Coronary artery (tissue), 2 donors: ENCODE measurements at regions not wholly inside any gene's neighbourhood (a gene's known extent, or its start where the extent isn't known, plus 50 kb on each side); places are given as distances from the start of the nearest gene placed in this dataset.

ENCODE experiments used
- DNase-seq: peaks from one replicate; pipeline ENCODE4 v3.0.0-alpha.2; 2017; ENCODE audit warnings: low spot score
- H3K27ac ChIP-seq, 2 donors: fragments of 200-600 bp; sonication (generic); one replicate each; pipeline ENCODE4 v1.5.1; 2016 to 2019
- H3K4me3 ChIP-seq: fragments of 200-600 bp; sonication (generic); 2 replicates; pipeline ENCODE4 v1.5.1; 2016; ENCODE audit warnings: mild to moderate bottlenecking, moderate library complexity
- TF ChIP-seq, protein P1 (sequence below): fragments of 200-600 bp; sonication (generic); IDR thresholded peaks from one replicate; pipeline ENCODE4 v1.5.1; 2019; ENCODE audit warnings: antibody characterized with exemption

DNA sequence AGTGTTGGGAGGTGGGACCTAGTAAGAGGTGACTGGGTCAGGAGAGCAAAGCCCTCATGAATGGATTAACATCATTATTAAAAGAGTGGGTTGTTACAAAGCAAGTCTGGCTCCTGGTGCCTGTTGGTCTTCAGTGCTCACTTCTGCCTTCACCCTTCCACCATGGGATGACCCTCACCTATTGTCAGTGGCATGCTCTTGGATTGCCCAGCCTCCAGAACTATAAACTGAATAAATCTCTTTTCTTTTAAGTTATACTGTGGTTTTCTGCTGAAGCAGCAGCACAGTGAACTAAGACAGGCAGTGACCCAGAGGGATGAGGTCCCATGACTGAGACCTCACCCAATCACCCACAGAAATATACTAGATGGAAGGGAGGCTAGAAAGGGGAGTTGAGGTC is 57.5 kb upstream of the ATL2 start:
- TF ChIP-seq, protein P1, sequence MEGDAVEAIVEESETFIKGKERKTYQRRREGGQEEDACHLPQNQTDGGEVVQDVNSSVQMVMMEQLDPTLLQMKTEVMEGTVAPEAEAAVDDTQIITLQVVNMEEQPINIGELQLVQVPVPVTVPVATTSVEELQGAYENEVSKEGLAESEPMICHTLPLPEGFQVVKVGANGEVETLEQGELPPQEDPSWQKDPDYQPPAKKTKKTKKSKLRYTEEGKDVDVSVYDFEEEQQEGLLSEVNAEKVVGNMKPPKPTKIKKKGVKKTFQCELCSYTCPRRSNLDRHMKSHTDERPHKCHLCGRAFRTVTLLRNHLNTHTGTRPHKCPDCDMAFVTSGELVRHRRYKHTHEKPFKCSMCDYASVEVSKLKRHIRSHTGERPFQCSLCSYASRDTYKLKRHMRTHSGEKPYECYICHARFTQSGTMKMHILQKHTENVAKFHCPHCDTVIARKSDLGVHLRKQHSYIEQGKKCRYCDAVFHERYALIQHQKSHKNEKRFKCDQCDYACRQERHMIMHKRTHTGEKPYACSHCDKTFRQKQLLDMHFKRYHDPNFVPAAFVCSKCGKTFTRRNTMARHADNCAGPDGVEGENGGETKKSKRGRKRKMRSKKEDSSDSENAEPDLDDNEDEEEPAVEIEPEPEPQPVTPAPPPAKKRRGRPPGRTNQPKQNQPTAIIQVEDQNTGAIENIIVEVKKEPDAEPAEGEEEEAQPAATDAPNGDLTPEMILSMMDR = no peak
- H3K27ac ChIP-seq = no peak overlapping the region
- DNase-seq = no peak
- H3K4me3 ChIP-seq = no peak overlapping the region

DNA sequence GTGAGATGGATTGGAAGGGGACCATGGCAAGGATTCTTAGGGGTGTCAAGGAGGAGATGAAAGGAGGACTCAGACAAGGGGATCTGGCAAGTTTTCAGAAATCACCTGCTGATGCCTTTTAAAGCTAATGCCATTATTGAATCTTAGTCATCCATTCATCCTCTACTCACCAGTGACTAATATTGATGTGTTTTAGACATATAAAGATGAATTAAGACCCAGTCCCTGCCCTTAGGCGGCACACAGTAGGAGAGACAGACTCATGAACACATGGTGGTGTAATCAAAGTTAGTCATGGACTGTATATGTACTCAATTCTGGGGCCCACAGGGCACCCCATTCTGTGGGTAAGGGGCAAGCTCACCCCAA is 56.5 kb upstream of the ATL2 start:
- no peak for DNase-seq
- TF ChIP-seq, protein P1 = no peak
- Histone ChIP-seq H3K4me3 (no peak overlapping the region), H3K27ac (no peak overlapping the region)

DNA sequence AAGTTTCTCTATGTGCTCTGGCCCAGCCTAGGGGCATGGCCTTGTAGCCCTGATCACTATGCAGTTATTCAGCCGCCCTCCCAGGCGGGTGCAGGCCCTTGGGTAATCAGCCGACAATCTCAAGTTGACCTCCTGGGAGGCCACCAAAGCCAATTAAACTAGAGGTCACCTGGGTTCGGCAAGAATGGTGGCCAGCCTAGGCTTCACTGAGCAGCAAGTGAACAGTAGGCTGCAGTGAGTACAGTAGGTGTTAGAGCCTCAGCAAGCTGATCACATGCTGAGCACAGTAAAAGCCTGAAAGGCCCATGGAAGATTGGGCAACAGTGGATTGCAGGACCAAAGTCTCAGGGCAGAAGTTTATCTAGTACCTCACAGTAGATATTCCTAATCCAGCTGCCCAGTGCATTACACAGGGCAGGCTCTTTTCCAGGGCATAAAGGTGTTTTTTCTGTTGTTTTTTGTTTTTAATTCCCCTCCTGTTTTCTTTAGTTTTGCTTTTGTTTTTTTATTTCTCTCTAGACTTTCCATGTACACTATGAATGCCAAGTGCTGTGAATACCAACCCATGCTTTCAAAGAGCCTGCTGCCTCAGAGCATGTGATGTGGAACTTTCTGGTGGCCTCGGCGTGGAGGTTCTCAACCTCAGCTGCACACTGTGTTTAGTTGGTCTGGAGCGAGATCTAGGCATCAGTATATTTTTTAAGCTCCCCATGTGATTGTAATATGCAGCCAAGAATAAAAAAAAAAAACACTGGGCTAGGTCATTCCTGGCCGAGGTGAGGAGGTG is 55.9 kb upstream of the ATL2 start:
- Histone ChIP-seq H3K27ac (no peak overlapping the region), H3K4me3 (no peak overlapping the region)
- TF ChIP-seq, protein P1 = no peak
- no peak for DNase-seq

DNA sequence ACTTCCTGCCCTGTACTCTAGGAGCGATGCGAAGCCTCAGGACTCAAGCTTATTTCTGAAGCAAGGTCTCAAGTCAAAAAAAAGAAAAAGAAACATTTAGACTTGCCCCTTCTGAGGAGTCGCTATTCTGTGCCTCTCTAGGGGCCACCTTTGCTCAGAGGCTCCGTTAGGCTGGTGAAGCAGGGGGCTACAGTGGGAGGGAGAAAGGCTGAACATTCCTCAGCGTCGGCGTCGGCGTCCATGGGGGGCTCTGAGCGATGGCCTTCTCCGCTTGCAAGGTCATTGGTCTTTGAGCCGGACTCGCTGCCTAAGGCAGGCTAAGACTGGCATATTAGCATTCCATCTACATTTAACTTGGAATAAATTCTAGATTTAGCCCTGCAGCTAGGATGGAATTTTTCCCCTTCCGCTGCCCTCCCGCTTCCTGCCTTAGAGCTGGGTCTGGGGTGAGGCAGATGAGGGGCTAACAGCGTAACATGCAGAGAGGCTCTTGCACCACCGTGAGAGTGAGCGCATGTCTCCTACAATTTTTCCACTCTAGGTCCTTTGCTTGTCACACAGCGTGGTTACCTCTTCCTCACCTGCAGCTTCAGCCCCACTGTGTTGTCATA is 53.6 kb upstream of the ATL2 start:
- DNase-seq = no peak
- H3K27ac ChIP-seq = peak overlapping the region in 1 of 2 donors; percentile 15
- TF ChIP-seq, protein P1 = no peak
- H3K4me3 ChIP-seq = no peak overlapping the region

DNA sequence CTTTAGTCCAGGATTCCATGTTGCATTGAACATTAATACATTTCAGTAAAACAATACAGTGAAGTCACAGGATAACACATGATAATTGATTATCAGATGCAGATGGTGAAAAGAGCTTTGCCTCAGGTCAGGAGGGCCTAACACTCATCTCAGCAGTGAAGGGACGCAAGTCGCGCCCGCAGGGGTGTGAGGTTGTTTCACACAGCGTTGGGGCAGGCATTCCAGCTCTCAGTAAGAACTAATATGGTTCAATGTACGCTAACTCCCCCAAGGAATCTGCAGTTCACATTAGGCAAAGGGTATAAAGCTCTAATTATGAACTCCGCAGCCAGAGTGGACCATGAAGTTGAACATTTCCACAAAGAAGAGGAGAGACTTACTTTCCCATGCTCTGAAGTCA is 53.1 kb upstream of the ATL2 start:
- Histone ChIP-seq H3K27ac (no peak overlapping the region), H3K4me3 (no peak overlapping the region)
- DNase-seq = no peak
- TF ChIP-seq, protein P1 = no peak

DNA sequence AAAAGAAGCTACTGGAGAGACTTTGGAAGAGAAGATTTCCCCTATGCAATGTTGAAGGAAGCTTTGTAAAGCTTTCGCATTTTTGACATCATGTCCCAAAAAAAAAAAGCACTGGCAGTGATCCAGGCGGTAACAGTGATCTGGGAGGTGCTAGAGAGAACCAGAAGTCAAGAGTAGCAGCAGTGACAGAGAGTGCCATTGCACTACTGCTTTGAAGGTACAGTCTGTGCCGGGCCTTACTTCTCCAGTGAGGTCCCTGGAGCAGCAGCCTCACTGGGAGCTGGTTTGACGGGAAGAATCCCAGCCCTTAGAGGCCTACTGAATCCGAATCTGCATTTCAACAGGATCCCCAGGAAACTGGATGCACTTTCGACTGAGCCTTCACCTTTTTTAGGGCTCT is 50.9 kb upstream of the ATL2 start:
- no peak overlapping the region for H3K27ac ChIP-seq
- no peak for DNase-seq
- TF ChIP-seq, protein P1 = no peak
- no peak overlapping the region for H3K4me3 ChIP-seq

DNA sequence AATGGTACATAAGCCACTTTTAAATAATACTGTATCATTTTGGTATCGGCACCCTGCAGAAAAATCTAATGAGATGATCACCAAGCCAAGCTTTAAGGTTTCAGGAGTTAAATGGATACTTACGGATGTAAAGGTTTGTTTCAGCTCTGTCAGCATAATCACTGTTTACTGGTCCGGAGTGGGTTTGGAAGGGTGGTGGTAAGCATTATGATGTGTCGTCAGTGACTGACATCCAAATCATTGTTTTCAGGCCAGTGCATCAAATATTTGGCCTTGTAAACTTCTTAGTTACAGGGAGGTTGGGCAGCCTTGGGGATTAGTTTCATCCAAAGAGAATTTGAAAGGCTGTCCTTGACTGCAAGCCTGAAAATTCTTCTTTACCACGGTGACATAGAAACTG is 50.0 kb upstream of the ATL2 start:
- Histone ChIP-seq H3K27ac (no peak overlapping the region), H3K4me3 (no peak overlapping the region)
- DNase-seq = no peak
- TF ChIP-seq, protein P1 = no peak
